Body of pancreas (tissue), 4 donors: ENCODE measurements at regions not wholly inside any gene's neighbourhood (a gene's known extent, or its start where the extent isn't known, plus 50 kb on each side); places are given as distances from the start of the nearest gene placed in this dataset.

ENCODE experiments used
- ATAC-seq: fragments of 150-250 bp; one replicate; pipeline ENCODE4 v1.9.1; 2016
- DNase-seq, 4 donors: peaks; one replicate each; pipeline ENCODE4 v3.0.0-alpha.2; 2019
- H3K27ac ChIP-seq, 4 donors: fragments of 200-600 bp; sonication (generic); 1 replicate in 3 of 4; 2 replicates in 1 of 4; pipeline versions ENCODE4 v1.5.1 to v1.6.1; 2016 to 2019; ENCODE audit warnings: mild to moderate bottlenecking in 1 of 4, mixed read lengths in 1 of 4, moderate library complexity in 1 of 4
- H3K27me3 ChIP-seq, 2 donors: fragments of 200-600 bp; sonication (generic); one replicate each; pipeline ENCODE4 v1.6.0; 2016; ENCODE audit warnings: mild to moderate bottlenecking in 1 of 2
- H3K36me3 ChIP-seq, 2 donors: fragments of 200-600 bp; sonication (generic); replicated peaks in 1 of 2; 2 replicates each; pipeline ENCODE4 v1.5.1; 2016; ENCODE audit warnings: low read depth in 2 of 2; ENCODE audit not compliant: insufficient read depth in 1 of 2
- H3K4me1 ChIP-seq: fragments of 200-600 bp; sonication (generic); one replicate; pipeline ENCODE4 v1.6.0; 2016
- H3K4me3 ChIP-seq, 2 donors: fragments of 200-600 bp; sonication (generic); 1 replicate in 1 of 2; 2 replicates in 1 of 2; pipeline ENCODE4 v1.5.1; 2016 to 2019
- H3K9me3 ChIP-seq, 3 donors: fragments of 200-600 bp; sonication (generic); 1 replicate in 2 of 3; 2 replicates in 1 of 3; pipeline ENCODE4 v1.5.1; 2016
- CTCF ChIP-seq, 7 experiments: fragments of 450-650 bp in 4 of 7; fragments of 200-600 bp in 3 of 7; sonication (generic) in 3 of 7; IDR thresholded peaks; one replicate each; pipeline ENCODE4 v1.5.1; 2016 to 2019; ENCODE audit warnings: antibody characterized with exemption in 7 of 7
- POLR2A ChIP-seq, 3 donors: fragments of 450-650 bp; IDR thresholded peaks; one replicate each; pipeline ENCODE4 v1.6.1; 2016; ENCODE audit warnings: antibody characterized with exemption in 3 of 3, mild to moderate bottlenecking in 2 of 3
- WGBS, 2 donors: methylation state at CpG; one replicate each; pipeline ENCODE4 v1.1.5; 2017; 5-methylcytosine and 5-hydroxymethylcytosine counted together
- intact Hi-C: fragments of 100-400 bp; cut with DNase I; formaldehyde crosslinking; loops from one replicate; pipeline ENCODE4 v1.15.1; 2023

GRCh38 chr9:89721971-89722530 is 117.2 kb downstream of the GADD45G start:
- WGBS, 2 donors: 92 to 94% methylated on average over 9 of the region's 9 CpGs
- Histone ChIP-seq H3K27me3 (no peaks in the 10 kb centered on the region), H3K9me3 (no peaks in the 10 kb centered on the region), H3K27ac (no peak overlapping the region), H3K4me3 (no peak overlapping the region), H3K36me3 (no peaks in the 10 kb centered on the region), H3K4me1 (no peaks in the 10 kb centered on the region)
- intact Hi-C loops: no loop called here
- DNase-seq (no peak), ATAC-seq (no peak)
- no peak for TF ChIP-seq POLR2A (IDR thresholded peaks at IDR 0.05)
- TF ChIP-seq CTCF (IDR thresholded peaks at IDR 0.05): no peak

DNA sequence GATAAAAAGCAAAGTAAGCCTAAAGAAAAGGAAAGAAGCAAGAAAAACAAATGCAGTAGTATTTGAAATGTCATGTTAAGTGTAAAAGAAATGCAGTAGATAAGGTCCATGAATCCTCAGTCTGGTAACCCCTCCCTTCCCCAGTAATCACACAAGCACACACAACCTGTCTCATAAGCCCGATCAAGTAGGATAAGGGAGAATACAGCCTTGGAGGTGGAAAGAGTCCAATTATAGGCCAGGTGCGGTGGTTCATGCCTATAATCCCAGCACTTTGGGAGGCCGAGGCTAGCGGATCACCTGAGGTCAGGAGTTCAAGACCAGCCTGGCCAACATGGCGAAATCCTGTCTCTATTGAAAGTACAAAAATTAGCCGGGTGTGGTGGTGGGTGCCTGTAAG is 117.9 kb downstream of the GADD45G start:
- no peaks in the 10 kb centered on the region for H3K36me3 ChIP-seq
- H3K9me3 ChIP-seq: no peaks in the 10 kb centered on the region
- TF ChIP-seq POLR2A (IDR thresholded peaks at IDR 0.05) (no peak), CTCF (IDR thresholded peaks at IDR 0.05) (no peak)
- WGBS, 2 donors: 76 to 83% methylated on average over 6 of the region's 6 CpGs
- DNase-seq: no peak
- intact Hi-C loops: no loop called here
- no peaks in the 10 kb centered on the region for H3K27me3 ChIP-seq
- no peak overlapping the region for H3K27ac ChIP-seq
- no peak overlapping the region for H3K4me3 ChIP-seq
- no peak for ATAC-seq
- no peaks in the 10 kb centered on the region for H3K4me1 ChIP-seq

DNA sequence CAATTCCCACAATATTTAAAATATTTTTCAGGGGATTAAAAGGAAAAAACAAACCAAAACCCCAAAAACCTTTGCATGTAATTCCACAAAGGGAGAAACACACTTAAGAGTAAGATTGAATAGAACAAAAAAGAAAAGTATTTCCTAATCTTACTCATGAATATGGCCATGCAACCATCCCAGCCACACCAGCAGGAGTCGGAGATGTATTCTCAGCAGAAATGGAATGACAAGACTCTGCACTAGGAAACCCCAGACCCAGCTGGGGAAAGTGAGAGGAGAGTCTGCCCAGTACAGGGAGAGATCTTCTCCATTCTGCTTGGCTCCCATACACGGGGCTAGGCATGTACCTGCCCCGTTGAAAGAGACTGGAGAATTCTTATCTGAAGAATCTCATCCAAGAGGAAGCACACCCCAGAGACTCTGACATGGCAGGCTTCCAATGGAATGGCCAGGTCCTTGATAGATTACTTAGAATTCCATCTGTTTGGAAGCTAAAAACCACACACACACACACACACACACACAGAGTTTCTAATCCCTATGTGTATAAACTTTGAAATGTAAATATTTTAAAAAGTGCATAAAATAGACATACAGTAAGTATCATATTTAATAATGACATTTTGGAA is 118.8 kb downstream of the GADD45G start:
- TF ChIP-seq CTCF (IDR thresholded peaks at IDR 0.05): no peak
- TF ChIP-seq POLR2A (IDR thresholded peaks at IDR 0.05): no peak
- intact Hi-C loops: no loop called here
- no peak overlapping the region for H3K27ac ChIP-seq
- H3K9me3 ChIP-seq: no peaks in the 10 kb centered on the region
- H3K4me3 ChIP-seq: no peak overlapping the region
- no peaks in the 10 kb centered on the region for H3K36me3 ChIP-seq
- ATAC-seq (no peak), DNase-seq (no peak)
- H3K4me1 ChIP-seq: no peaks in the 10 kb centered on the region
- WGBS, 2 donors: 39 to 45% methylated on average over 3 of the region's 3 CpGs
- no peaks in the 10 kb centered on the region for H3K27me3 ChIP-seq

DNA sequence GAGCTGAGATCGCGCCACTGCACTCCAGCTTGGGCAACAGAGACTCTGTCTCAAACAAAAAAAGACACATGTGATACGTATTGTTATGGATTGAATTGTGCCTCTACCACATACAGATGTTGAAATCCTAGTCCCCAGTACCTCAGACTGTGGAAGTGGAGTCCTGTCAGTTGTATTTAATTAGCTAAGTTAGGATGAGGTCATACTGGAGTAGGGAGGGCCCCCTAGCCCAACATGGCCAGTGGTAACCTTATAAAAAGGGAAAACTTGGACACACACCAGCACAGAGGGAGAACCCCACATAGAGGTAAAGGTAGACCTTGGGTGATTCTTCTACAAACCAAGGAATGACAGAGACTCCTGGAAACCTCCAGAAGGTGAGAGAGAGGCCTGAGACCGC is 119.8 kb downstream of the GADD45G start:
- Histone ChIP-seq H3K9me3 (no peaks in the 10 kb centered on the region), H3K27me3 (no peaks in the 10 kb centered on the region), H3K4me1 (no peaks in the 10 kb centered on the region), H3K36me3 (no peaks in the 10 kb centered on the region), H3K4me3 (no peak overlapping the region), H3K27ac (no peak overlapping the region)
- intact Hi-C loops: no loop called here
- DNase-seq (no peak), ATAC-seq (no peak)
- WGBS, 2 donors: 91 to 92% methylated on average over 4 of the region's 4 CpGs
- no peak for TF ChIP-seq CTCF (IDR thresholded peaks at IDR 0.05)
- no peak for TF ChIP-seq POLR2A (IDR thresholded peaks at IDR 0.05)

DNA sequence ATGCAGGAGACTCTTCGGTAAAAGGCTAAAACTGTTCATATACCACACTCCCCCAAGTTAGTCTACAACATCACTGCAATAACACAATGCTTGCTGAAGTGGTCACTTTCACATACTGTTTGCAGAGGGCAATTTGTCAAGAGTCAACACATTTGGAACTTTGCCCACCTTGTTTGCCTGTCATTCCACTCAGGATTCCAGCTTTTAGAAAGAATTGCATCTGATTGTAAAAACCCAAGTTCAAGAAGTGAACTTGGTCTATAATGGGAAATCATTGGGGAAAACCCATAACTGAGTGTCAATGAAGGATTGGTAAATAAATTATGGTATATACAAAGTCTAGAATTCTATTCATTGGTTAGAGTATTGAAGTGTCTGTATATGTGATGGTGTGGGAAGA is 120.5 kb downstream of the GADD45G start:
- Histone ChIP-seq H3K9me3 (no peaks in the 10 kb centered on the region), H3K27ac (no peak overlapping the region), H3K4me1 (peaks cover 2% of the 10 kb centered on the region), H3K4me3 (no peak overlapping the region), H3K36me3 (no peaks in the 10 kb centered on the region), H3K27me3 (no peaks in the 10 kb centered on the region)
- TF ChIP-seq CTCF (IDR thresholded peaks at IDR 0.05) (no peak), POLR2A (IDR thresholded peaks at IDR 0.05) (no peak)
- ATAC-seq: no peak
- intact Hi-C loops: no loop called here
- no peak for DNase-seq
- 89 to 93% methylated on average over 1 of the region's 1 CpG for WGBS, 2 donors
